ENCODE measurements at regions not wholly inside any gene's neighbourhood (a gene's known extent, or its start where the extent isn't known, plus 50 kb on each side); places are given as distances from the start of the nearest gene placed in this dataset.
"Not testable (repeated sequence)": the region's sequence is repeated elsewhere in the genome, so short reads cannot be mapped to it uniquely, and the experiment has no call there.

DNA sequence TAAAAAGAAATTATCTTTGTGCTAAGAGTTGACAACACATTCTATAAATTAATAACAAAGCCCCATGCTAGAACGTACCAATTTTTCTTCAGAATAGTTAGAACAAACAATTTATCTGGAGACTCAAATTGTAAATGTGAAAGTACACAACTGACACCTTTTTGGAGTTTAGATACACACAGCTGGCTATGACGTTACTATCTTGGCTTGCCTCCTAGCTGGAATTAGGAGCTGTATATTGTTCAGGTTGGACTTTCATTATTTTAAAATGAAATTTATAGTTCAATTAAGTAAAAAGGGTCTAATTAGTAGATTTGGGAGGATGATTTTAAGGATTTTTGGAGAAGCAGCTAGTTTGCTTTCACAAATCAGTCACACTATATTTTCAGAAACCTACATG, 393.9 kb upstream of the RIOK2 start:
- TF ChIP-seq, protein P1, sequence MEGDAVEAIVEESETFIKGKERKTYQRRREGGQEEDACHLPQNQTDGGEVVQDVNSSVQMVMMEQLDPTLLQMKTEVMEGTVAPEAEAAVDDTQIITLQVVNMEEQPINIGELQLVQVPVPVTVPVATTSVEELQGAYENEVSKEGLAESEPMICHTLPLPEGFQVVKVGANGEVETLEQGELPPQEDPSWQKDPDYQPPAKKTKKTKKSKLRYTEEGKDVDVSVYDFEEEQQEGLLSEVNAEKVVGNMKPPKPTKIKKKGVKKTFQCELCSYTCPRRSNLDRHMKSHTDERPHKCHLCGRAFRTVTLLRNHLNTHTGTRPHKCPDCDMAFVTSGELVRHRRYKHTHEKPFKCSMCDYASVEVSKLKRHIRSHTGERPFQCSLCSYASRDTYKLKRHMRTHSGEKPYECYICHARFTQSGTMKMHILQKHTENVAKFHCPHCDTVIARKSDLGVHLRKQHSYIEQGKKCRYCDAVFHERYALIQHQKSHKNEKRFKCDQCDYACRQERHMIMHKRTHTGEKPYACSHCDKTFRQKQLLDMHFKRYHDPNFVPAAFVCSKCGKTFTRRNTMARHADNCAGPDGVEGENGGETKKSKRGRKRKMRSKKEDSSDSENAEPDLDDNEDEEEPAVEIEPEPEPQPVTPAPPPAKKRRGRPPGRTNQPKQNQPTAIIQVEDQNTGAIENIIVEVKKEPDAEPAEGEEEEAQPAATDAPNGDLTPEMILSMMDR (IDR thresholded peaks at IDR 0.05; ENCODE audit: low read length, missing control alignments), result no peak

DNA sequence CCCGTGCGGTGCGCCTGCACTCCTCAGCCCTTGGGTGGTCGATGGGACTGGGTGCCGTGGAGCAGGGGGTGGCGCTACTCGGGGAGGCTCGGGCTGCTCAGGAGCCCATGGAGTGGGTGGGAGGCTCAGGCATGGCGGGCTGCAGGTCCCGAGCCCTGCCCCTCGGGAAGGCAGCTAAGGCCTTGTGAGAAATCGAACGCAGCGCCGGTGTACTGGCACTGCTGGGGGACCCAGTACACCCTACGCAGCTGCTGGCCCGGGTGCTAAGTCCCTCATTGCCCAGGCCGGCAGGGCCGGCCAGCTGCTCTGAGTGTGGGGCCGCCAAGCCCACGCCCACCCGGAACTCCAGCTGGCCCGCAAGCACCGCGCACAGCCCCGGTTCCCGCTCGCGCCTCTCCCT, 396.9 kb upstream of the RIOK2 start:
- H3K4me3 ChIP-seq (replicated peaks; ENCODE audit: low read depth, low read length); DNase-seq (ENCODE audit: low read depth): not testable (repeated sequence)

More for the DNA sequence above, 393.9 kb upstream of the RIOK2 start:
- H3K4me3 ChIP-seq (replicated peaks; ENCODE audit: low read depth, low read length), result no peak overlapping the region
- no peak for DNase-seq (ENCODE audit: low read depth)

DNA sequence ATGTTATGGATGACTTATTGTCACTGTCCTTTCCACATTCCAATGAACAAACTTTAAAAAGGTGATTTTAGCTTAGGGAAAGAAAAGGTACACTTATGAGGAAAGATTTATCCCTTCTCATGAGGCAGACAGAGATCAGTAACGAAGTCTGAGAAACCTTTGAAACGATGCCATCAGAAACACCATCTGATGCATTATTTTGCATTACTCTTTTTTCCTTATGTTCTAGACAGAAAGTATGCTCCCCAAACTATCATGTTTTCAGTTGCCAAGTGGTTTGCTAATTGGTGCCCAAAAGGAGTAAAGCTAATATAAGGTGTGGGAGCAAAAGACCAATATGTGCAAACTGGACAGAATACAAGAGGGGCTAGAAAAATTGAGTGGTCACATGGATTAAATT, 397.7 kb upstream of the RIOK2 start:
- no peak overlapping the region for H3K4me3 ChIP-seq (replicated peaks; ENCODE audit: low read depth, low read length)
- TF ChIP-seq, protein P1 (IDR thresholded peaks at IDR 0.05; ENCODE audit: low read length, missing control alignments), result no peak
- no peak for DNase-seq (ENCODE audit: low read depth)

DNA sequence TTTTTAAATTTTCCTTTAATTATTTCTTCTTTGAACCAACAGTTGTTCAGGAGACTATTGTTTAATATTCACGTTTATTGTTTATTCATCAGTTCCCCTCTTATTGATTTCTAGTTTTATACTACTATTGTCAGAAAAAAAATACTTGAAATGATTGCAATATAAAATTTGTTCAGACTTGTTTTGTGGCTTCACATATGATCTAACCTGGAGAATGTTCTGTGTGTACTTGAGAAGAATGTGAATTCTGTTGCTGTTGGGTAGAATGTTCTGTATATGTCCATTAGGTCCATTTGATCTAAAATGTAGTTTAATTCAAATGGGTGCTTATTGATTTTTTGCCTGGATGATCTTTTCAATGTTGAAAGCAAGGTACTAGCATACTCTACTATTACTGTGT, 408.7 kb upstream of the RIOK2 start:
- TF ChIP-seq, protein P1 (IDR thresholded peaks at IDR 0.05; ENCODE audit: low read length, missing control alignments), result no peak

DNA sequence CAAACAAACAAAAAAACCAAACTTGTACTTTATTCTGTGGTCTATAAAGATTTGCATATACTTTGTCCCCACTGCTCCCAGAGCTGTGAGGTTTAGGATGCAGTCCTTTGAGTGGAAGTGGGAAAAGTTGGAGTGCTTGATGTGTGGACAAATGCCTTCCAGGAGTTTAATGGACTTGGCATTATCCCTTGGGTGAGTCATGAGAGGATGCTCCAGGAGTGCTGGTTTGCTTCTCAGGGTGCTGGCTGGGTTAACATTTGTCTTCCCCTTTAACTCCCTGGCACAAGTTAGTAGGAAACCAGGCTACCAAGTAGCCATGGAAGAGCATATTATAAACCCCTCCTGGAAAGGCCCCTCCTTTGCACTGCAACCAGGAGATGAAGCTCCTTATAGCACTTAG, 417.4 kb upstream of the RIOK2 start:
- no peak for DNase-seq (ENCODE audit: low read depth)
- H3K4me3 ChIP-seq (replicated peaks; ENCODE audit: low read depth, low read length), result no peak overlapping the region
- TF ChIP-seq, protein P1 (IDR thresholded peaks at IDR 0.05; ENCODE audit: low read length, missing control alignments), result no peak

More for the DNA sequence above, 408.7 kb upstream of the RIOK2 start:
- H3K4me3 ChIP-seq (replicated peaks; ENCODE audit: low read depth, low read length), result no peak overlapping the region
- no peak for DNase-seq (ENCODE audit: low read depth)

DNA sequence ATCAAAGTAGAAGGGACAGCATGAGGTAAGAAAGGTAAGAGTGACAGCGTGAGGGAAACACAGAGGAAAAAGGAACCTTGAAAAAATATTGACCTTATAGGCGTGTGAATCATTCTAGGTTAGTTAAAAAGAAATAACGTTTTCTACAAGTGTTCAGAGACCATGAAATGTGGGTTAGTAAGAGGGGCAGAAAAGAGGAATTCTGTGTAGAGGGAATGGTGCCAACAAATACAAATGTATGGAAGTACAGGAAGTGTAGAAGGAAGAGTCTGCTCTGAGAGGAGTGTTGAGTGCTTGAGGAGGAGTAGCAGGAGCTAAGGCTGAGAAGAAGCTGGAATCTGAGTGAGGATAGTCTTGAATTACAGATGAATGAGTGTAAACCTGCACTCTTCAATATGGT, 418.6 kb upstream of the RIOK2 start:
- DNase-seq (ENCODE audit: low read depth), result no peak
- no peak overlapping the region for H3K4me3 ChIP-seq (replicated peaks; ENCODE audit: low read depth, low read length)

DNA sequence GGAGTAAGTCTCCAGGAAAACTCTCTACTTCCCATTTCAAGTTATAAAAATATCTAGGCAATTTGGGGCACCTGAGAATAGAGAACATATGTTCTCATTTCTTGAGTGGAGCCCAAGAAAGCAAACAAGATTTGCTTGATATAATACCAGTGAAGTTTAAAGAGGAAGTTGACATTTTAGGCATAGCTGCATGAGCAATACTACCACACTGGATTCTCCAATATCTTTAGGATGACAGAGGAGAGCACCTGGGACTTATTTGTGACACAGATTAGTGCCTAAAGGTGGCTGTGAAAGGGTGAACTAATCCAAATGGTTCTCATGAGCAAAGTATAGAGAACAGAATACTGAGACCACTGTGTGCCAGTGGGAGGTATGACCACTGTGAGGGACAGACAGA, 423.5 kb upstream of the RIOK2 start:
- no peak for DNase-seq (ENCODE audit: low read depth)
- TF ChIP-seq, protein P1 (IDR thresholded peaks at IDR 0.05; ENCODE audit: low read length, missing control alignments), result no peak
- H3K4me3 ChIP-seq (replicated peaks; ENCODE audit: low read depth, low read length), result no peak overlapping the region

More for the DNA sequence above, 418.6 kb upstream of the RIOK2 start:
- TF ChIP-seq, protein P1 (IDR thresholded peaks at IDR 0.05; ENCODE audit: low read length, missing control alignments), result no peak

All from fibroblast of pulmonary artery (primary cell).